NCI-H345 treated with DMSO at 0.1 percent for 48 hours (cell line): ENCODE measurements at regions not wholly inside any gene's neighbourhood (a gene's known extent, or its start where the extent isn't known, plus 50 kb on each side); places are given as distances from the start of the nearest gene placed in this dataset.

Experiments used
- DNase-seq: peaks from one replicate; lab custom pipeline; 2025; ENCODE audit not compliant: unreplicated experiment; lab: John Stamatoyannopoulos, UW

DNA sequence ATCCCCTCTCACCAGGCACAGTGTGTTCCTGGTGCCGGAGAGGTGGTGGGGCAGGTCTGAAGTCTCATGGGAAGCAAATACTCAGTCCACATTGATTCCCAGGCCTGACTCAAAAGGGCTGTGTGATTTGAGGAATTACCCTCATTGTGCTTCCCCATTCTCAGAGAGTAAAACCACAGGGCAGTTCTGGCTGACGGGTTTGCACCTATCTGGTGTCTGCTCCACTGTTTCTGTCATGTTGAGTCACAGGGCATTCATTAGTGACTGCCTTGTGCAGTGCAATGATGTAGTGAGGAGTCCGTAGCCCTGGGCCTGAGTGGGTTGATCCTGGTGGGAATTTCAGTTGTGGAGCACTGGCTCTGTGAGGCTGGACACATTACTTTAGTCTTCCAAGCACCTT is 85.2 kb upstream of the ARHGAP20 start:
- DNase-seq = no peak

DNA sequence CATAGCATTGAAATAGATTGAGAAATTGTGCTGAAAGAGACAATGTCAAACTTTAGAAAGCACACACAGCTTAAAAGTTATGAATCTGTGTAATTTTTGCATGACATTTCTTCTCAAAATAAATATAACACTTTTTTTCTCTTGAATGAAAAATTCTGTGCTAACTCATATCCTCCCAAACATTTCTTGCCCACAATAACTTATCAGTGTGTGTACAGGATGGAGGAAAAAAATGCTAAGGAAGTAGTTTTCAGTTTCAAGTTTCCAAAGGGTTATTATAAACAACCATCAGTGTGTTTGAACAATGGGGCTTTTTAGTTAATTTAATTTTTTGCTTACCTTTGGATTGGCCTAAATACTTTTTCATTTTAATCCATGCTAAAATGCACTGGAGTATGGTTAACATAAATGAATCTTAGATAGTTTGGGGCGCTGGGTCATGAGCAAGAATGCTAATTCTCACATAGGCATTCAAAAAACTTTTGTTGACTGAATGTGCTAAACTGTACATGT is 82.9 kb upstream of the ARHGAP20 start:
- DNase-seq = no peak

DNA sequence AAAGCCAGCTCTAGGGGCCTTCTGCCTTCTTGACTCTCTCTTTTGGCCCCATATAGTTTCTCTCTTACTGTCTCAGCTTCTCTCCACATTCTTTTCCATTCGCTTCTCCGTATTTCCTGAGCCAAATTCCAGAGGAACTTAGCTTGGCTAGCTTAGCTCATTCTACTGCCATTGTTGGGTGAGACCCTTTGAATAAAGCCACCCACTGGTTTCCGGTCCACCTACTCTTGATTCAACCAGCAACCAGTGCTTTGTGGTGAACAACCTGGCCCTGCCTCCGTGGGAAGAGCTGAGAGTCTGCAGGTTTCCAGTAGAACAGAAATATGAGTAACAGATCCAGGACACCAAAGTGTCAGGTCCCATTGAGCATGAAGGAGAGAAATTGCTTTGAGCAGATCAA is 81.3 kb upstream of the ARHGAP20 start:
- DNase-seq = no peak

GRCh38 chr11:110791621-110792020 is 79.4 kb upstream of the ARHGAP20 start:
- DNase-seq = no peak

DNA sequence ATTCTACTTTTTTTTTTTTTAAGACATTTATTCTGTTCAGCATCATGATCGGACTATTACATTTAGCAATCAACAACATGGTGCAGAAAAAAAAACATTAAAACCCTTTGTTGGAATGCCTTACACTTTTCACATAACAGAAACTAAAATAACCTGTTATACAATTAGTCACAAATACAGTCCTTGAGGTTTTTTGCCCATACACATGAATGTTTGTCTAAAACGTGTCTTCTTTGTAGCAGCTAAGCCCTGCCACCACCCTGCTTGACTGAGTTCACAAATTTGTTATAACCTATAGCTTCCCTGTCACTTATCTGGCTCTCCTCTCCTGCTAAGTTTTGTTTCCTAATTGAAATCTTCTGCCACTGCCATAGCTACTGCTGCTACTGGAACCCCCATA is 75.4 kb upstream of the ARHGAP20 start:
- no peak for DNase-seq

- DNase-seq = no peak
These were observed 74.1 kb upstream of the ARHGAP20 start for GRCh38 chr11:110786226-110786902.

- no peak for DNase-seq
These were observed 73.2 kb upstream of the ARHGAP20 start for GRCh38 chr11:110785398-110785797.

- no peak for DNase-seq
These were observed 70.4 kb upstream of the ARHGAP20 start for GRCh38 chr11:110782616-110783015.

- no peak for DNase-seq
These were observed 66.9 kb upstream of the ARHGAP20 start for GRCh38 chr11:110779108-110779507.

DNA sequence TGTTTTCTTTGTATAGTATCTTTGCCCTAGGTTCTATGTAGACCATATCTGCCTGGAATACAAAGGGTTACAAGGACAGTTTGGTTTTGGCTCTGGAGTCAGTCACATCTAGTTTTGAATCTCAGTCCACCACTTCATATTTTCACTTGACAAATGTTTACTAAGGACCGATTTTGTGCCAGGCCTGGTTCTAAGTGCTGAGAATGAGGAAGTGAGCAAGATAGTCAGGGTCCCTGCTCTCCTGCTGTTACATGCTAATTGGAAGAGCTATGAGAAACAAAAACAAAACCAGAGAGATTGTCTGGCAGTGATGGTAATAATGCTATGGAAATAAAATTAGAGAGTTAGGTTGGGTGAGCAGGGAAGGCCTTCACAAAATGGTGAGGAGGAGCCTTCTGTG is 66.1 kb upstream of the ARHGAP20 start:
- DNase-seq = no peak

DNA sequence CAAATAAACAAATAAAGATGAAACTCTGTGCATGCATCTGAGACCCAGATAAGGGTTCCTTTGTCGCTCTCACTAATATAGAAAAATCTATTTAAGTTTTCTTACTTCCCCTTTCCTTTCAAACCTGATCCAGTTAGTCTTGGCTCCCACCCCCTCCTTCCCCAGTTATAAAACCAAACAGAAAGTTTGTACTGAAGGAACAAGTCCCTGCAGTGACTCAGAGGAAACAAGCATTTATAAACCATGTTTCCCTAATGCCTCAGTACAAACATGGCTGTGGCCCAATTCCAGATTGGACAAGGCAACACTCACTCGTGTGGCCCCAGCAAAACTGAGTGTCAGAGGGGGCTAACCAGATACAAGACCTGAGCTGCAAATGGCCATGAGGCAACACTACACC is 65.5 kb upstream of the ARHGAP20 start:
- no peak for DNase-seq

DNA sequence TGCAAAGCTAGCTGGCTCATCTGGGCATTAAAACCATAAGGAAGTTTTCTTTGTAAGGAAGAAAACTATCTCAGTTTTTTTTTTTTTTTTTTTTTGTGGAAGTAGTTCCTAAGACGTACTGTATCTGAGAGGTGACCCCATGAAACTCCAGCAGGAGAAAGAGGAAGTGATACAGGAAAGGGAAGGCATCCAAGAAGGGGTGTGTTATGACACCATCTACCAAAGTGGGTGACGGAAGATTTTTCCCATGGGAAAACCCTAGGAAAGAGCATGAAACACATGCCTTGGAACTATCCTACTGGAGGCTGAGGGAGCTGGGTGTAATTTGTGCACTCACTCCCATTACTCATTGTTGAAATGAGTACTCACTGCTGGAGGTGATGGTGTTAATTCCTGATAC is 63.8 kb upstream of the ARHGAP20 start:
- no peak for DNase-seq

DNA sequence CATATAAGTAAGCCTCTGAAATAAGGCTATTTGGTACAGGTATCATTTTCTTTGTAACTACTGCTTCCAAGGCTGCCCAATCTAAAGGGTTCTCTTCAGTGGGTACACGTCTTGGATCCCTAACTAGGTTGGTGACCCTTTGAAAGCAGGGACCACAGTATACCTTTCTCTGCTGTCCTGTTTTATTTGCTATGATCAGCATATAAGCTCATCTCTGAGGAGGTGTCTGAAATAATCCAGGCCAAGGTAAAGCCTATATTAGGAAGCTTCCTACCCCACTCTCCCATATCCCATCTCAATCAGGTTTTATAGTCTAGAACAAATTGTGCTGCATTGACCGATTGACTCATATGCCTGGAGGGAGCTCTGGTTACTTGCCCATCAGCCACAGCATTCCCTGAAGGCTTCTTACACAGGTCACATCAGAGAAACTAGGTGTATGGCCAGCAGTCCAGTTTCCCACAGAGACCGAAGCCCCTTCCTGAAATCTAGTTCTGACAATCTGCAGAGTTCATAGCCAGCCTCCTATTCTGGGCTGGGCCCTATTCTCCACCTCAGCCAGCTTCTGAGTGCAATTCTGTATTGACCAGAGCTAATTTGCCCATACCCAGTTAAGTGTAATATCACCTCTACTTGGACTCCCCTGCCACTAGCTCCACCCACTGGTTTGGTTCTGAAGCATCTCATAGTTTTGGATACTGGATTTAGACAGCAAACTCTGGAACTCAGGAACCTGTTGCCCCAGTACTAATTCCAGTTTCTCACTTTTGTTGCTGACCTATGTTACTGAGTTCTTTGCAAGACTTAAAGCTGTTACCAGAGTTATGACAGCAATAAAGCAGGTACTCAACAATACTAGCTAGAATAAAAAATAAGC is 62.1 kb upstream of the ARHGAP20 start:
- no peak for DNase-seq

- no peak for DNase-seq
These were observed 61.2 kb upstream of the ARHGAP20 start for GRCh38 chr11:110773442-110773841.

- DNase-seq = no peak
These were observed 60.6 kb upstream of the ARHGAP20 start for GRCh38 chr11:110772863-110773262.

- no peak for DNase-seq
These were observed 54.1 kb upstream of the ARHGAP20 start for GRCh38 chr11:110766316-110766715.

DNA sequence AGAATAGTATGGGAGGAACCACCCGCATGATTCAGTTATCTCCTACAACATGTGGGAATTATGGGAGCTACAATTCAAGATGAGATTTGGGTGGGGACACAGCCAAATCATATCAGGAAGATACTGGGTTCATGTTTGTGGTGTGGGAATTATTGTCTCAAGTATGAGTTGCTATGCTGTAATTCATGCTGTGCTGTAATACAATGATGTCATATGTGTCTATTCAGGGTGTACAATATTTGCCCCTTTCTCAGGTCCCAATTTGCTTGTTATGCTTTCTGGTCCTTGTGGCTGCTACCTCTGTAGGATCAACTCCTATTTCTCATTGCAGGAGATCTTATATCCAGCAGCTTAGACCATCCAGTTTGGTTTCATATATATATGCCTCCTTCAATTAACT is 52.2 kb upstream of the ARHGAP20 start:
- DNase-seq = no peak

- DNase-seq = no peak
These were observed 51.2 kb upstream of the ARHGAP20 start for GRCh38 chr11:110763249-110764011.

DNA sequence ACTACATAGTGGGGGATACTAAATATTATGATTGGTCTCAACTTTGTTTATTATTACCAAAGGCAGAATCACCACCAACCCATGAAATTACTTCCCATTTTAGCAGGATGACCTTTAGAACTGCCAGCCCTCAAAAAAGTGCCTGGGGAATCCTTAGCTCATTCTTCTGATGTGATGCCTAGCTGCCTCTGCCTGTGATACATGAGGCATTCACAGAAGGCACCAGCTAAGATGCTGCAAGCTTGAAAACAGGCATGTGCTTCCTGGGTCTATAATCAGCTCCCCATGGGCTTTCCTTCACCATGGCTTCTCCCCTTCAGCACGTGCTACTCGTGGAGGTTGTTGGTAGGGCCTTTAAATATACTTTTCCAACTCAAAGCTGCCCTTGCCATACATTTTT is 50.4 kb upstream of the ARHGAP20 start:
- no peak for DNase-seq
